ENCODE measurements at regions not wholly inside any gene's neighbourhood (a gene's known extent, or its start where the extent isn't known, plus 50 kb on each side); places are given as distances from the start of the nearest gene placed in this dataset.

DNA sequence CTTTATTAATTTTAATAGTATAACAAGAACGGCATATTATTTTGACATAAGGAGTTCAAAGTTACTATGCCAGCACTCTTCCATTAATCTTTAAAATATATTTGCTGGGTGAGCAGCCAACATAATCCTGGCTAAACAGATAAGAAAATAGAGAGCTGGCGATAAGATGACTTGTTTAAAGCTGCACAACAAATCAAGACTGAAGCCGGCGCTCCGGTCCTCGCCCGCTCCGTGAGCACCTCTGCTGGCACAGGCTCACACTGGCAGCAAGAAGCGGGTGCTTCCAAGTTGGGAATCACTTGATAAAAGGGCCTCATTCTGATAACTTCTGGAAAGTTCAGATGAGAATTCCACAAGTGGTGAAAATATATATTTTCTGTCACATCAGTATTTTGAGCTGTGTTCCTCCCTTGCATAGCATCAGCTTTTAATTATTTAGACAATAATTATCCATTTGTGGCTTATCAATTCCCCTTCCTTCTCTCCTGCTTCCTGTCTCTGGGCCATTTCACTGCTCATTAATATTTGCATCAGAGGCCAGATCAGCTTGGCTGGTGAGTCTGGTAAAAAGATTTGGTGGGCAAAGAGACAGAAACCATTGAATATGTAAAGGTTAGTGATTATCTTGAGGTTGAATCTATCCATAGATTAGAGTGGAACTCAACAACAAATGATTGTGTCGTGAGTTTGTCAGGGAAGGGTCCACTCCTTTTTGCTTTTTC, 205.3 kb downstream of the MZT1 start:
- no peak for TF ChIP-seq CTCF (conservative IDR thresholded peaks at IDR 0.05; ENCODE audit: low read depth, low read length)
- TF ChIP-seq EZH2 (IDR thresholded peaks at IDR 0.05; ENCODE audit: borderline replicate concordance, low read depth, low read length, poor library complexity, severe bottlenecking): no peak
